Endothelial cell of hepatic sinusoid (primary cell): ENCODE measurements at regions not wholly inside any gene's neighbourhood (a gene's known extent, or its start where the extent isn't known, plus 50 kb on each side); places are given as distances from the start of the nearest gene placed in this dataset.

Experiments
- in situ Hi-C: cut with HindIII; loops from 2 replicates; pipeline ENCODE4 v1.10.0; 2017; ENCODE audit warnings: low sequenced_read_pairs

GRCh38 chr4:38497121-38497520 is 166.9 kb upstream of the KLF3 start:
- in situ Hi-C loops, result no loop called here

- in situ Hi-C loops, result no loop called here
These were observed 164.9 kb upstream of the KLF3 start for GRCh38 chr4:38499101-38499500.

GRCh38 chr4:38500433-38500832 is 163.6 kb upstream of the KLF3 start:
- in situ Hi-C loops, result no loop called here

- in situ Hi-C loops, result no loop called here
These were observed 162.3 kb upstream of the KLF3 start for GRCh38 chr4:38501698-38502097.

GRCh38 chr4:38503689-38504395 is 160.2 kb upstream of the KLF3 start:
- in situ Hi-C loops, result no loop called here

- in situ Hi-C loops, result no loop called here
These were observed 159.6 kb upstream of the KLF3 start for GRCh38 chr4:38504396-38504715.

GRCh38 chr4:38509551-38509950 is 154.4 kb upstream of the KLF3 start:
- in situ Hi-C loops, result no loop called here

GRCh38 chr4:38510201-38510600 is 153.8 kb upstream of the KLF3 start:
- in situ Hi-C loops, result no loop called here

GRCh38 chr4:38511702-38512101 is 152.3 kb upstream of the KLF3 start:
- in situ Hi-C loops, result no loop called here

- in situ Hi-C loops, result no loop called here
These were observed 151.2 kb upstream of the KLF3 start for GRCh38 chr4:38512840-38513239.

- in situ Hi-C loops, result no loop called here
These were observed 149.4 kb upstream of the KLF3 start for GRCh38 chr4:38514465-38515146.

GRCh38 chr4:38516190-38516589 is 147.8 kb upstream of the KLF3 start:
- in situ Hi-C loops, result no loop called here

- in situ Hi-C loops, result loop anchor here (5.0 kb wide), 1 partner anchor 68 kb away; no protein-coding TSS in a partner anchor
These were observed 144.3 kb upstream of the KLF3 start for GRCh38 chr4:38519666-38520065.

GRCh38 chr4:38523054-38523453 is 140.9 kb upstream of the KLF3 start:
- in situ Hi-C loops, result loop anchor here (5.0 kb wide), 1 partner anchor 64 kb away; no protein-coding TSS in a partner anchor

- in situ Hi-C loops, result loop anchor here (5.0 kb wide), 1 partner anchor 64 kb away; no protein-coding TSS in a partner anchor
These were observed 140.2 kb upstream of the KLF3 start for GRCh38 chr4:38523524-38524448.

- in situ Hi-C loops, result no loop called here
These were observed 137.6 kb upstream of the KLF3 start for GRCh38 chr4:38526412-38526811.

- in situ Hi-C loops, result no loop called here
These were observed 134.5 kb upstream of the KLF3 start for GRCh38 chr4:38529189-38530115.

GRCh38 chr4:38530486-38530885 is 133.5 kb upstream of the KLF3 start:
- in situ Hi-C loops, result no loop called here

- in situ Hi-C loops, result no loop called here
These were observed 132.8 kb upstream of the KLF3 start for GRCh38 chr4:38531141-38531727.

- in situ Hi-C loops, result no loop called here
These were observed 131.0 kb upstream of the KLF3 start for GRCh38 chr4:38532908-38533499.
